Epithelial cell of esophagus (primary cell): ENCODE measurements at regions not wholly inside any gene's neighbourhood (a gene's known extent, or its start where the extent isn't known, plus 50 kb on each side); places are given as distances from the start of the nearest gene placed in this dataset.

Source experiments
- DNase-seq: peaks from one replicate; pipeline ENCODE4 v3.0.0; 2010; ENCODE audit warnings: low read depth
- H3K4me3 ChIP-seq: 2 replicates; pipeline ENCODE4 v1.5.1; 2011; ENCODE audit warnings: mild to moderate bottlenecking, low read length, control low read depth
- TF ChIP-seq, protein P1 (sequence below): IDR thresholded peaks from 2 replicates; pipeline ENCODE4 v1.5.1; 2011; ENCODE audit warnings: low read depth, mild to moderate bottlenecking, low read length, control low read depth, inconsistent platforms; ENCODE audit not compliant: insufficient read depth; ENCODE audit errors: missing control alignments

DNA sequence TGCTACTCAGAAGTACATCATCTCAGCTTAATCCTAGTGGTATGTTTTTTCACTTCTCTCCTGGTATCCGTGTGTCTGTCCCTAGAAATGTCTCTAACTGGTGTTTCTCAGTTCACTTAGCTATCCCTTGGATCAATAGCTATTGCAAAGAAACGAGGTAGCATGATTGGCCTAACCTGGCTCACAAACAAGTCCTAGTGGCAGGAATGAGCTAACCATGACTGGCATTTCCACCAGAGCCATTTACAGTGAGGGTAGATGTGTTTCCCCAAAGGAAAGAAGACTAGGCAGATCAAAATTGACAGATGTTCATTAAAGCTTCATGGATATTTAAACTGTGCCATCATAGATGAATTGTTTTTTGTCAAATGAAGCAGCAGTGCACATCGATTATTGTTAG, 82.5 kb downstream of the PALM2AKAP2 start:
- no peak for DNase-seq
- H3K4me3 ChIP-seq = no peak overlapping the region
- TF ChIP-seq, protein P1, sequence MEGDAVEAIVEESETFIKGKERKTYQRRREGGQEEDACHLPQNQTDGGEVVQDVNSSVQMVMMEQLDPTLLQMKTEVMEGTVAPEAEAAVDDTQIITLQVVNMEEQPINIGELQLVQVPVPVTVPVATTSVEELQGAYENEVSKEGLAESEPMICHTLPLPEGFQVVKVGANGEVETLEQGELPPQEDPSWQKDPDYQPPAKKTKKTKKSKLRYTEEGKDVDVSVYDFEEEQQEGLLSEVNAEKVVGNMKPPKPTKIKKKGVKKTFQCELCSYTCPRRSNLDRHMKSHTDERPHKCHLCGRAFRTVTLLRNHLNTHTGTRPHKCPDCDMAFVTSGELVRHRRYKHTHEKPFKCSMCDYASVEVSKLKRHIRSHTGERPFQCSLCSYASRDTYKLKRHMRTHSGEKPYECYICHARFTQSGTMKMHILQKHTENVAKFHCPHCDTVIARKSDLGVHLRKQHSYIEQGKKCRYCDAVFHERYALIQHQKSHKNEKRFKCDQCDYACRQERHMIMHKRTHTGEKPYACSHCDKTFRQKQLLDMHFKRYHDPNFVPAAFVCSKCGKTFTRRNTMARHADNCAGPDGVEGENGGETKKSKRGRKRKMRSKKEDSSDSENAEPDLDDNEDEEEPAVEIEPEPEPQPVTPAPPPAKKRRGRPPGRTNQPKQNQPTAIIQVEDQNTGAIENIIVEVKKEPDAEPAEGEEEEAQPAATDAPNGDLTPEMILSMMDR = no peak

GRCh38 chr9:109863961-109864360, 84.0 kb downstream of the PALM2AKAP2 start:
- H3K4me3 ChIP-seq = no peak overlapping the region
- DNase-seq = no peak
- TF ChIP-seq, protein P1 = no peak

DNA sequence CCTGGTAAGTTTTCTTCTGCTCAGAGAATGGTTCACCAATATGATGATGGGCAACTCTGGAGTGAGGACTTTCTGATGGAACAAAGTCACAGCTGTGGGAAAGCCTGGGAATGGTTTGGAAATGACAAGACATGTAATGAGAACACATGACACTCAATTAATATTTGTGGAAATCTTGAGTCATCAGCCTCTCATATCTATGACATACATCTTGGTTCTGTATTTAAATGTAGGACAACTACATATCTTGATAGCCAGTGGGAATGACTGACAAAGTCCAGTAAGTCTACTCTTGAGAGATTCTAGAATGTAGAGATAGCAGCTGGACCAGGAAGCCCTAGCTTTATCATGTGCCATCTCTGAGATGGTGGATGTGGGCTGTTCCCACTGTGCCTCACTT, 85.5 kb downstream of the PALM2AKAP2 start:
- H3K4me3 ChIP-seq = no peak overlapping the region
- TF ChIP-seq, protein P1 = no peak
- no peak for DNase-seq

DNA sequence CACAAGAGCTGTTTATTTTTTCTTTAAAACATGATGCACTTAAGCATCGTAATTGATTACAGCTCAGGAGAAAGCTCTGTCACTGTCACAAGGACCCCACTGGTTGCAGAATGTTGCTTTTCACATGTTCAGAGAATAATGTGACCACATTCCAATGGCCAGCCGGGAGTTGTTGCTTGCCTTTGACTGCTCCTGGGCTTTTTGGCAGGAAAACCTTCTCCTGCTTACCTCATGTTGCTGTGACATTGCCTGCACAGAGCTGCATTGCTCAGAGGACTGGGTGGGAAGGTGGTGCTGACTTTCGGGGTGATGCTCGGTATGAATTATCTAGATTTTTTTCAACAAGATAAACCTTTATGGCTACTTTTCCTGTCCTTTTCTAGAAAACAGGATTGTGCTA, 88.2 kb downstream of the PALM2AKAP2 start:
- no peak overlapping the region for H3K4me3 ChIP-seq
- no peak for DNase-seq
- TF ChIP-seq, protein P1 = no peak

DNA sequence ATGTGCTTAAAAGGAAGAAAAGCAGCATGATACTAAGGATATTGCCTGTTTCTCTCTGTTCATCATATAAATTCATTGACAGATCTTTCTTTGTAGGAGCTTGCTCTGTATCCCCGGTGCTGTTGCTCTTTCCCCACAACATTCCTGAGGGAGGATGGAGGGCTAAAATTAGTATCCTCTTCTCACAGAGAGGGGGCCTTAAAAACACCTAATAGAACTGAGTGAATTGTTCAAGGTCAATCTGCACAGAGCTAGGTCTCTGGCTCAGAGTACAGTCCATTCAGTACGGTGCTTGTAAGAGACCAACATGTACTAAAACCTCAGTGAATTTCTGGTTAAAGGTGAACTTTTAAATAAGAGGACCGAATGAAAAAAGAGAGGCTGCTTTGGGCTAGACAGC, 88.7 kb downstream of the PALM2AKAP2 start:
- no peak for DNase-seq
- H3K4me3 ChIP-seq = no peak overlapping the region
- TF ChIP-seq, protein P1 = no peak

- H3K4me3 ChIP-seq = no peak overlapping the region
- TF ChIP-seq, protein P1 = no peak
- no peak for DNase-seq
Measured at GRCh38 chr9:109870365-109870764, 90.4 kb downstream of the PALM2AKAP2 start.

DNA sequence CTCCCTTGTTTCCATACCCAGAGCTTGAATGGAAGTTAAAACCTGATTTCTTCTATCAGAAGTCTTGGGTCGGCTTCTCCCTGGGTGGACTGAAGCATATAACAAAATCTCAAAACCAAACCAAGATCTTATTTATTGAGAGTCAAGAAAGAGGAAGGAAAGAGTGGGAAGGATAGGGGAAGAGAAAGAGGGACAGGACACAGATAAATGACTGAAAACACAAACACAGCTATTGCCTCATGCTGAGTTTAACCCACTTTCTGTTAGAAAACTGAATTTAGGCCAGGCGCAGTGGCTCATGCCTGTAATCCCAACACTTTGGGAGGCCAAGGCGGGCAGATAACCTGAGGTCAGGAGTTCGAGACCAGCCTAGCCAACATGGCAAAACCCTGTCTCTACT, 92.9 kb downstream of the PALM2AKAP2 start:
- no peak for DNase-seq

More for the DNA sequence above, 92.9 kb downstream of the PALM2AKAP2 start:
- no peak overlapping the region for H3K4me3 ChIP-seq
- TF ChIP-seq, protein P1 = no peak
